ENCODE measurements at regions not wholly inside any gene's neighbourhood (a gene's known extent, or its start where the extent isn't known, plus 50 kb on each side); places are given as distances from the start of the nearest gene placed in this dataset.

DNA sequence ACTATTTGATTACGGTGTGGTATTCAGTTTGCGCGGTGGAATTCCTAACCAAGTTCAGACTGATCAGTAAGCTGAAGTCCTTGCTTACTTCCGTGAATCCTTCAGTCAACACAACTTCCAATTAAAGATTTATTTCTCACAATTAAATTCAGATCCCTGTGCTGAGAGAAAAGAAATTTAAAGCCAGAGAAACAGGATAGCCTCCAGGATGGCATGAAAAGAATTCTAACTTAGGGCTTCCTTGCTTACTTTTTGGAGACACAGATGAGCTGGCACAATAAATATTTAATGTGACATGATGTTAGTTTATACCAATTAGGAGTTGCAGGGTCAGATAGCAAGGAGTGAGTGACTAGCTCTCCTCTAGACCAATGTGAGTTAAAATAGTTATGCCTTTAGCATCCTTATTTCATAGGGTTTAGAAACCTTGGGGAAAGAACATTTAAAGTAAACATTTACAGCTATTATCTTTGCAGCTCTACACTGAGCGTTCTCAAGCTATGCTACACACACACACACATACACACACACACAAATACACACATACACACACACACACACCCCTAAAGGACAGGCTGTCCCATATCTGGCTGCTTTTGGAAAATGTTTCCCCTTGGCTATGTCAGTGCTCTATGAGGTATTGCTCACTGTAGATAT is 151.0 kb downstream of the TRIB2 start:
- DNase-seq (no peak), ATAC-seq (no peak)
- H3K36me3 Mint-ChIP-seq (ENCODE audit: low read depth) = no peaks in the 10 kb centered on the region
- H3K4me3 Mint-ChIP-seq = no peak overlapping the region
- no peak overlapping the region for H3K27ac Mint-ChIP-seq
- H3K27me3 Mint-ChIP-seq = peaks cover 10% of the 10 kb centered on the region
- no peaks in the 10 kb centered on the region for H3K9me3 ChIP-seq (ENCODE audit: control insufficient read depth, low read length, poor library complexity, severe bottlenecking)
- H3K4me1 Mint-ChIP-seq = no peaks in the 10 kb centered on the region

- Mint-ChIP-seq H3K27ac (no peak overlapping the region), H3K27me3 (peaks cover 19% of the 10 kb centered on the region), H3K36me3 (ENCODE audit: low read depth) (peaks cover 2% of the 10 kb centered on the region), H3K4me1 (peaks cover 7% of the 10 kb centered on the region), H3K4me3 (no peak overlapping the region)
- no peak for ATAC-seq
- no peak for DNase-seq
- H3K9me3 ChIP-seq (ENCODE audit: control insufficient read depth, low read length, poor library complexity, severe bottlenecking) = no peaks in the 10 kb centered on the region
Measured at GRCh38 chr2:12870692-12871091, 154.0 kb downstream of the TRIB2 start.

DNA sequence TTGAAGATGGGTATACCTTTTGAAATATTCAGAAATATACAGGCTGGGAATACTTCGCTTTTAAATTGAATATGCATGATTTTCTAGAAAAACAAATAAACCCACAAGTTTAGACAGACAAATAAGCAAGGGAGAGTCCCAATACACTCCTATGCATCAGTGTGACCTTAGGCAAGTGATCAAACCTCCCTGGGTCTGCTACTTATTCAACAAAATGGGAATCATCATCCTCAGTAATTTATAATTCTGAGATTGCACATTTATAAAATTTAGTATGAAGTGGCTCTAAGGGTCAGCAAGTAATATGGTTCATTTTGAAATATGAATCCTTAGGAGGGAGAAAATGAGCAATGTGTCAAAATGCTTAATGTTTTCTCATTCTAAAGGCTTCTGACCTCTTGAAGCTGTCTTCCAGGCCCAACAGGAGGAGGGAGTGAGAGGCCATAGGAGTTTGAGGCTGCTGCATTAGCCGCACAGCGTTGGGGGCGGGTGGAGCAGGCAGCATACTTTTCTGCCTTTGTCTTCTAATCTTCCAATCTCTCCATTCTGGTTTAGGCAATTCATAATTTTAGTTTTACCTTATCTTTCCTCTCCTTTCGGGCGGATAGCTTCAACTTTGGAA is 155.1 kb downstream of the TRIB2 start:
- peaks cover 2% of the 10 kb centered on the region for H3K36me3 Mint-ChIP-seq (ENCODE audit: low read depth)
- ATAC-seq = no peak
- H3K27ac Mint-ChIP-seq = no peak overlapping the region
- peaks cover 7% of the 10 kb centered on the region for H3K4me1 Mint-ChIP-seq
- H3K9me3 ChIP-seq (ENCODE audit: control insufficient read depth, low read length, poor library complexity, severe bottlenecking) = no peaks in the 10 kb centered on the region
- no peak overlapping the region for H3K4me3 Mint-ChIP-seq
- H3K27me3 Mint-ChIP-seq = peaks cover 19% of the 10 kb centered on the region
- no peak for DNase-seq

- Mint-ChIP-seq H3K4me3 (no peak overlapping the region), H3K36me3 (ENCODE audit: low read depth) (peaks cover 2% of the 10 kb centered on the region), H3K4me1 (peaks cover 7% of the 10 kb centered on the region), H3K27me3 (peaks cover 10% of the 10 kb centered on the region), H3K27ac (no peak overlapping the region)
- DNase-seq (no peak), ATAC-seq (no peak)
- no peaks in the 10 kb centered on the region for H3K9me3 ChIP-seq (ENCODE audit: control insufficient read depth, low read length, poor library complexity, severe bottlenecking)
Measured at GRCh38 chr2:12877761-12878160, 161.0 kb downstream of the TRIB2 start.

- no peak for DNase-seq
- ATAC-seq = no peak
- Mint-ChIP-seq H3K27ac (no peak overlapping the region), H3K36me3 (ENCODE audit: low read depth) (peaks cover 2% of the 10 kb centered on the region), H3K4me3 (no peak overlapping the region), H3K27me3 (no peaks in the 10 kb centered on the region), H3K4me1 (peaks cover 3% of the 10 kb centered on the region)
- H3K9me3 ChIP-seq (ENCODE audit: control insufficient read depth, low read length, poor library complexity, severe bottlenecking) = no peaks in the 10 kb centered on the region
Measured at GRCh38 chr2:12879649-12880048, 162.9 kb downstream of the TRIB2 start.

DNA sequence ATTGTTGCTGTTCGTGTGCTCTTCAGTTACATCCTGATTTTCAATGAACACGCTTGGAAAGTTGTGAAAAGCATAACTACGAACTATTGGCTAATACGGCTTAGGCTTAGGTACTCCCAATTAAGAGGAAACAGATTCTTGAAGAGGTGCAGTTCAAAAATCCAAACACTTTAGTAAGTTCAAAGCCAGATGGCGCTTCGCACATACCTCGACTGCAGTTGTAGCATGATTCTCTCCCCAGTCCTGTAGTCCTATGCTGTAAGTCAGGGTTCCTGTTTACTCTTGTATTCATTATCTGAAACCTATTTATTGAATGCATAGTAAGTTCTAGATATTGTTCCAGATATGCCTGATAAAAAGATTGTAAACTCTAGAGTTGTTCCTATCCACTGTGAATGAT is 165.2 kb downstream of the TRIB2 start:
- H3K9me3 ChIP-seq (ENCODE audit: control insufficient read depth, low read length, poor library complexity, severe bottlenecking) = no peaks in the 10 kb centered on the region
- no peak overlapping the region for H3K27ac Mint-ChIP-seq
- peaks cover 6% of the 10 kb centered on the region for H3K36me3 Mint-ChIP-seq (ENCODE audit: low read depth)
- no peak overlapping the region for H3K4me3 Mint-ChIP-seq
- ATAC-seq = no peak
- DNase-seq = no peak
- H3K27me3 Mint-ChIP-seq = no peaks in the 10 kb centered on the region
- peaks cover 7% of the 10 kb centered on the region for H3K4me1 Mint-ChIP-seq

DNA sequence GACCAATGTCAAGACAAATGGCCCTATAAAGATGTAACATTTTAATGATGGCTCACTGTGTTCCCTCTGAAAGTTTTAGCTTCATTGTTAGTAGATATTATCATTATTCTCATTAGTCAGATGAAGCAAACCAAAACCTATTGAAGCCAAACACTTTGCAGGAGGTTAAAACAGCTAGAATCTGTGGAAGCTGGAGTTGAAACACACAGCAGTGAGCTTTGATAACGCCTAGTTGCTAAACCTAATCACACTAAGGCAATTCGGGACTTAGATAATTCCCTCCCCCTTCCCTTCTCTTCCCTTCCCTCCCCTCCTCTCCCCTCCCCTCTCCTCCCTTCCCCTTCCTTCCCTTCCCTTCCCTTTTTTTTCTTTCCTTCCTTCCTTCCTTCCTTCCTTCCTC is 165.7 kb downstream of the TRIB2 start:
- DNase-seq = no peak
- peaks cover 6% of the 10 kb centered on the region for H3K36me3 Mint-ChIP-seq (ENCODE audit: low read depth)
- peaks cover 7% of the 10 kb centered on the region for H3K4me1 Mint-ChIP-seq
- H3K4me3 Mint-ChIP-seq = no peak overlapping the region
- H3K27me3 Mint-ChIP-seq = no peaks in the 10 kb centered on the region
- ATAC-seq = no peak
- no peak overlapping the region for H3K27ac Mint-ChIP-seq
- no peaks in the 10 kb centered on the region for H3K9me3 ChIP-seq (ENCODE audit: control insufficient read depth, low read length, poor library complexity, severe bottlenecking)

- DNase-seq (no peak), ATAC-seq (no peak)
- H3K4me3 Mint-ChIP-seq = no peak overlapping the region
- no peaks in the 10 kb centered on the region for H3K9me3 ChIP-seq (ENCODE audit: control insufficient read depth, low read length, poor library complexity, severe bottlenecking)
- no peak overlapping the region for H3K27ac Mint-ChIP-seq
- H3K4me1 Mint-ChIP-seq = peaks cover 7% of the 10 kb centered on the region
- peaks cover 6% of the 10 kb centered on the region for H3K36me3 Mint-ChIP-seq (ENCODE audit: low read depth)
- no peaks in the 10 kb centered on the region for H3K27me3 Mint-ChIP-seq
Measured at GRCh38 chr2:12883906-12884305, 167.2 kb downstream of the TRIB2 start.

GRCh38 chr2:12884713-12885282 is 168.1 kb downstream of the TRIB2 start:
- Mint-ChIP-seq H3K27me3 (no peaks in the 10 kb centered on the region), H3K27ac (no peak overlapping the region), H3K4me3 (no peak overlapping the region), H3K4me1 (peaks cover 7% of the 10 kb centered on the region), H3K36me3 (ENCODE audit: low read depth) (peaks cover 6% of the 10 kb centered on the region)
- DNase-seq (no peak), ATAC-seq (no peak)
- no peaks in the 10 kb centered on the region for H3K9me3 ChIP-seq (ENCODE audit: control insufficient read depth, low read length, poor library complexity, severe bottlenecking)

- no peak for DNase-seq
- no peak for ATAC-seq
- Mint-ChIP-seq H3K27me3 (no peaks in the 10 kb centered on the region), H3K27ac (no peak overlapping the region), H3K4me1 (peaks cover 4% of the 10 kb centered on the region), H3K4me3 (no peak overlapping the region), H3K36me3 (ENCODE audit: low read depth) (peaks cover 3% of the 10 kb centered on the region)
- H3K9me3 ChIP-seq (ENCODE audit: control insufficient read depth, low read length, poor library complexity, severe bottlenecking) = no peaks in the 10 kb centered on the region
Measured at GRCh38 chr2:12890066-12890465, 173.3 kb downstream of the TRIB2 start.

DNA sequence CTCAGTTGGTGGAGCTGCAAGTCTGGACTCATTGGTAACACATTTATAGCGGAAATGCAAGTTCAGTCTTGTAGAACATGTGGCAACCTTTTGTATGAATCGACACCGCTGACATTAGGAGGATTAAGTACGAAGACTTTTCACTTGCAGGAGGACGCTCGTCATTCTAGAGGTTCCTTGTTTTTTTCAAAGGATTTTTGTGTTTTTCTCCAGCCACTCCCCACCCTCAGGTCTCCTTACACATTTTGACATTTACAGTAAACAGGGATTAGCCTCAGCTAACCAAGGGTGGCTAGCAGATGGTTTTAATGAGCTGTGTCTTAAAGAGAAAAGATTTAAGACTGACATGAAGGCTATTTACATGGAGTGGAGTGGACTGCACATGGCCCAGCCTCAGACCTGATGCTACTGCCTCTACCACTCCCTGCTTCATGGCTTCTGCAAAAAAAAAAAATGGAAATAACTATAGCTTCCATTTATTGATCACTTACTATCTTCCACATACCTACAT is 173.8 kb downstream of the TRIB2 start:
- DNase-seq (no peak), ATAC-seq (no peak)
- peaks cover 4% of the 10 kb centered on the region for H3K4me1 Mint-ChIP-seq
- H3K4me3 Mint-ChIP-seq = no peak overlapping the region
- H3K36me3 Mint-ChIP-seq (ENCODE audit: low read depth) = peaks cover 3% of the 10 kb centered on the region
- H3K9me3 ChIP-seq (ENCODE audit: control insufficient read depth, low read length, poor library complexity, severe bottlenecking) = no peaks in the 10 kb centered on the region
- no peak overlapping the region for H3K27ac Mint-ChIP-seq
- H3K27me3 Mint-ChIP-seq = no peaks in the 10 kb centered on the region

DNA sequence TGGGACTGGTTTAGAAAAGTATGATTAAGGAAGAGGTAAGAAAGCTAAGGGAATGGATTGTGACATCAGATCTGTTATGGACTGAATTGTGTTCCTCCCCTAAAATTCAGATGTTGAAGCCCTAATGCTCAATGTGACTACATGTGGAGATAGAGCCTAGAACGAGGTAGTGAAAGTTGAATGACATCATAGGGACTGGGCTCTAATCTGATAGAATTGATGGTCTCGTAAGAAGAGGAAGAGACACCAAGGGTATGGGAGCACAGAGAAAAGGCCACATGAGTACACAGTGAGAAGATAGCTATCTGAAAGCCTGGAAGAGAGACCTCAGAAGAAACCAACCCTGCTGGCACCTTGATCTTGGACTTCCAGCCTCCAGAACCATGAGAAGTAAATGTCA is 178.3 kb downstream of the TRIB2 start:
- H3K4me1 Mint-ChIP-seq = peaks cover 14% of the 10 kb centered on the region
- no peak overlapping the region for H3K27ac Mint-ChIP-seq
- DNase-seq (no peak), ATAC-seq (no peak)
- no peaks in the 10 kb centered on the region for H3K36me3 Mint-ChIP-seq (ENCODE audit: low read depth)
- H3K9me3 ChIP-seq (ENCODE audit: control insufficient read depth, low read length, poor library complexity, severe bottlenecking) = no peaks in the 10 kb centered on the region
- no peak overlapping the region for H3K4me3 Mint-ChIP-seq
- no peaks in the 10 kb centered on the region for H3K27me3 Mint-ChIP-seq

DNA sequence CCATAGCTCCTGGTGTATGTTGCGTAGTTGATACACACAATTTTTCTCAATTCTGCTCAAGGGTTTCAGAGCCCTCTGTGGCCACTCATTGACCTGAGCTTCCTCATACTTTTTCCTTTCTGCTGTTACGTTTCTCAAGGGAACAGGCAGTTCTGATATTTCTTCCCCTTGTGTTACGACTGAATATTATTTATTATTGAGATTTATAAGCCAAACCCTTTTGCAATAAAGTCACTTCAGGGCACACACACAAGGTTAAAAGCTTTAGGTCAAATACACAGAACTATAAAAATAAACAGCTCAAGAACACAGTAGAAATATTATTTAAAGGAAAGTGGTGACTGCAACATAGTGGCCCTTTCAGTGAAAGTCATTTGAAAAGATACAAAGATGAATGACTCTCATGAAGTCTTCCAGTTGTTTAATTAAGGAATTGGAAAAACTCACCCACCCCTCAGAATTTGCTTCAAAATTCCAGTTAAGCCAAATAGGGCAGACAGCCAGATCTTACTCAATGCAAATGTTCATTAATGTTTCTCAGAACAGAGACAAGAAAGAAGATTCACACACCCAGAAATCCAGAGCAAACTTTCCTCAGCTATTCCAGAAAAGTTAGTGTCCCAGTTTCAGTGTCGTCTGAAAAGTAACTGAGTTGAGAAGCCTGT is 179.7 kb downstream of the TRIB2 start:
- Mint-ChIP-seq H3K27ac (peak overlapping the region; percentile 74), H3K36me3 (ENCODE audit: low read depth) (no peaks in the 10 kb centered on the region), H3K4me3 (no peak overlapping the region), H3K4me1 (peaks cover 16% of the 10 kb centered on the region), H3K27me3 (no peaks in the 10 kb centered on the region)
- H3K9me3 ChIP-seq (ENCODE audit: control insufficient read depth, low read length, poor library complexity, severe bottlenecking) = no peaks in the 10 kb centered on the region
- ATAC-seq (no peak), DNase-seq (no peak)
